GM23248 (cell line): ENCODE measurements at regions not wholly inside any gene's neighbourhood (a gene's known extent, or its start where the extent isn't known, plus 50 kb on each side); places are given as distances from the start of the nearest gene placed in this dataset.

ENCODE experiments used
- DNase-seq: peaks from one replicate; pipeline ENCODE4 v3.0.0-alpha.2; 2015
- H2AFZ ChIP-seq: fragments of 200-600 bp; sonication (generic); 2 replicates; pipeline ENCODE4 v1.6.1; 2016; ENCODE audit warnings: antibody characterized with exemption
- H3F3A ChIP-seq: fragments of 200-600 bp; sonication (generic); 2 replicates; pipeline ENCODE4 v1.6.1; 2016; ENCODE audit warnings: mild to moderate bottlenecking, antibody characterized with exemption, mixed run types; ENCODE audit not compliant: insufficient read depth
- H3K27ac ChIP-seq: fragments of 200-600 bp; sonication (generic); 2 replicates; pipeline ENCODE4 v1.5.1; 2016; ENCODE audit warnings: mild to moderate bottlenecking
- H3K27me3 ChIP-seq: fragments of 200-600 bp; sonication (generic); replicated peaks from 2 replicates; pipeline ENCODE4 v1.6.1; 2016; ENCODE audit warnings: mild to moderate bottlenecking; ENCODE audit not compliant: insufficient read depth
- H3K36me3 ChIP-seq: fragments of 200-600 bp; sonication (generic); 2 replicates; pipeline ENCODE4 v1.6.1; 2016; ENCODE audit warnings: low read depth, mild to moderate bottlenecking
- H3K4me1 ChIP-seq: fragments of 200-600 bp; sonication (generic); 2 replicates; pipeline ENCODE4 v1.6.1; 2016; ENCODE audit warnings: mild to moderate bottlenecking; ENCODE audit not compliant: insufficient read depth
- H3K4me2 ChIP-seq: fragments of 200-600 bp; sonication (generic); one replicate; pipeline ENCODE4 v1.6.1; 2016; ENCODE audit warnings: mild to moderate bottlenecking; ENCODE audit not compliant: unreplicated experiment
- H3K4me3 ChIP-seq: fragments of 200-600 bp; sonication (generic); 2 replicates; pipeline ENCODE4 v1.5.1; 2016; ENCODE audit warnings: mild to moderate bottlenecking
- H3K79me2 ChIP-seq: fragments of 200-600 bp; sonication (generic); 2 replicates; pipeline ENCODE4 v1.6.1; 2016; ENCODE audit warnings: mild to moderate bottlenecking; ENCODE audit not compliant: insufficient read depth
- H3K9ac ChIP-seq: fragments of 200-600 bp; sonication (generic); 2 replicates; pipeline ENCODE4 v1.6.1; 2016; ENCODE audit warnings: mild to moderate bottlenecking
- H3K9me2 ChIP-seq: fragments of 200-600 bp; sonication (generic); 2 replicates; pipeline ENCODE4 v1.6.1; 2016; ENCODE audit warnings: mixed run types, mild to moderate bottlenecking, moderate library complexity; ENCODE audit not compliant: insufficient read depth
- H3K9me3 ChIP-seq: fragments of 200-600 bp; sonication (generic); one replicate; pipeline ENCODE4 v1.6.1; 2017; ENCODE audit warnings: low read depth
- H4K20me1 ChIP-seq: fragments of 200-600 bp; sonication (generic); 2 replicates; pipeline ENCODE4 v1.6.0; 2016; ENCODE audit not compliant: insufficient read depth
- EZH2 ChIP-seq: fragments of 200-600 bp; sonication (generic); IDR thresholded peaks from 2 replicates; pipeline ENCODE4 v1.6.1; 2018; ENCODE audit warnings: antibody characterized with exemption, mild to moderate bottlenecking; ENCODE audit not compliant: insufficient read depth, poor library complexity, severe bottlenecking
- EZH2phosphoT487 ChIP-seq: fragments of 200-600 bp; sonication (generic); IDR thresholded peaks from 2 replicates; pipeline ENCODE4 v1.6.1; 2018; ENCODE audit warnings: antibody characterized with exemption, moderate library complexity, mild to moderate bottlenecking, low read depth; ENCODE audit not compliant: insufficient read depth
- WGBS, 2 experiments: methylation state at CpG; one replicate each; pipeline ENCODE4 v1.1.6; 2015 to 2017; ENCODE audit warnings: low lambda C conversion rate in 2 of 2, low coverage in 1 of 2; ENCODE audit errors: missing lambda C conversion rate in 2 of 2; 5-methylcytosine and 5-hydroxymethylcytosine counted together
- in situ Hi-C: fragments of 300-500 bp; cut with MboI; formaldehyde crosslinking; loops from 2 replicates; pipeline ENCODE4 v1.15.0; 2020

DNA sequence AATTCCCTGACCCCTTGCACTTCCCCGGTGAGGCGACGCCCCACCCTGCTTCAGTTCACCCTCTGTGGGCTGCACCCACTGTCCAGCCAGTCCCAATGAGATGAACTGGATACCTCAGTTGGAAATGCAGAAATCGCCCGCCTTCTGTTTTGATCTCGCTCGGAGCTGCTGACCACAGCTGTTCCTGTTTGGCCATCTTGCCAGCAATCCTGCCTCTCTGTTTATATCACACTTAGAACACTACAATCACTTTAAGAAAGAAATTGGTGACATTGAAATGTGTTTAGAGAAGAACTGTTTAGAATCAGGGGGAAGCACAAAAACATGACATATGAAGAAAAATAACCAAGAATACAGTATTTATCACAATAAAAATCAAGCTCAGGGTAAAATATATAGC is 127.5 kb upstream of the SUCLG2 start:
- no peak overlapping the region for H3K27ac ChIP-seq
- no peaks in the 10 kb centered on the region for H3K9me3 ChIP-seq
- no peaks in the 10 kb centered on the region for H3K36me3 ChIP-seq
- no peak overlapping the region for H3K4me3 ChIP-seq
- no peaks in the 10 kb centered on the region for H3K27me3 ChIP-seq
- H3K9ac ChIP-seq, result no peak overlapping the region
- H3K9me2 ChIP-seq, result no peaks in the 10 kb centered on the region
- in situ Hi-C loops, result loop anchor here (10.0 to 25.0 kb wide), 2 partner anchors 407 to 670 kb away; no protein-coding TSS in a partner anchor
- H2AFZ ChIP-seq, result no peak overlapping the region
- H3K4me2 ChIP-seq, result no peak overlapping the region
- H4K20me1 ChIP-seq, result no peaks in the 10 kb centered on the region
- no peaks in the 10 kb centered on the region for H3K4me1 ChIP-seq
- DNase-seq, result no peak
- H3F3A ChIP-seq, result no peaks in the 10 kb centered on the region
- TF ChIP-seq EZH2phosphoT487 (no peak), EZH2 (no peak)
- H3K79me2 ChIP-seq, result no peaks in the 10 kb centered on the region
- 71 to 73% methylated on average over 7 of the region's 7 CpGs for WGBS, 2 experiments

DNA sequence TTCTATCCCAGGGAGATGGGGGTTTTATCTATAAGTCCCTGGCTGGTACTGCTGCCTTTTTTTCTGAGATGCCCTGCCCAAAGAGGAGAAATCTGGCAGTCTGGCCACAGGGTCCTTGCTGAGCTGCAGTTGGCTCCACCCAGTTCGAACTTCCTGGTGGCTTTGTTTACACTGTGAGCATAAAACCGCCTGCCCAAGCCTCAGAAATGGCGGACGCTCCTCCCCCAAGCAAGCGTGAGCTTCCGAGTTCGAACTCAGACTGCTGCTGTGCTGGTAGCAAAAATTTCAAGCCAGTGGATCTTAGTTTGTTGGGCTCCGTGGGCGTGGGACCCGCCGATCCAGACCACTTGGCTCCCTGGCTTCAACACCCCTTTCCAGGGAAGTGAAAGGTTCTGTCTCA is 126.8 kb upstream of the SUCLG2 start:
- TF ChIP-seq EZH2phosphoT487, result no peak
- no peak for TF ChIP-seq EZH2
- no peak for DNase-seq
- Histone ChIP-seq H4K20me1 (no peaks in the 10 kb centered on the region), H3K4me3 (no peak overlapping the region), H3K4me1 (no peaks in the 10 kb centered on the region), H3K9ac (no peak overlapping the region), H3F3A (no peaks in the 10 kb centered on the region), H3K9me2 (no peaks in the 10 kb centered on the region), H2AFZ (no peak overlapping the region), H3K27me3 (no peaks in the 10 kb centered on the region), H3K36me3 (no peaks in the 10 kb centered on the region), H3K9me3 (no peaks in the 10 kb centered on the region), H3K4me2 (no peak overlapping the region), H3K27ac (no peak overlapping the region), H3K79me2 (no peaks in the 10 kb centered on the region)
- WGBS, 2 experiments, result 76 to 84% methylated on average over 11 of the region's 11 CpGs
- in situ Hi-C loops, result loop anchor here (10.0 to 25.0 kb wide), 2 partner anchors 406 to 669 kb away; no protein-coding TSS in a partner anchor

DNA sequence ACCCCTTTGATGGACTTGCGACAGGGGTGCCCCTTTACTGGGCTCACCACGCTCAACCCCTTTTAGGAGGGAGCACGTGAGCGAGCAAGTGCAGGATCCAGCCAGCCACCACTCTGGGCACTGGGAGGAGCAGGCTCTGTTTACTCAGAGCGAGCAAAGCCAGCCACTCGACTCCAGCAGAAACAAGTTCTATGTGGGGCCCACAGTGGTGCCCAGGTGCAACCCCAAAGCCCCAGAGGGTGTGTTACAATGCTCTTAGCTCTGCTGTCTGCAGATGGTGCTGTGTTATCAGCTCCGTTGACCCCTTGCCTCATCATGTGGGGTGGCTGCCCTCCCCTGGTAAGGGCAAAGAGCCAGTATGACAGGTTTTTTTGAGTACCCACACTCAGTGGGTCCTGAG is 120.3 kb upstream of the SUCLG2 start:
- H3K9ac ChIP-seq, result no peak overlapping the region
- TF ChIP-seq EZH2 (no peak), EZH2phosphoT487 (no peak)
- H3K4me2 ChIP-seq, result no peak overlapping the region
- no peak overlapping the region for H2AFZ ChIP-seq
- H3F3A ChIP-seq, result no peaks in the 10 kb centered on the region
- H3K36me3 ChIP-seq, result no peaks in the 10 kb centered on the region
- H3K9me2 ChIP-seq, result no peaks in the 10 kb centered on the region
- H3K27ac ChIP-seq, result no peak overlapping the region
- no peak overlapping the region for H3K4me3 ChIP-seq
- H4K20me1 ChIP-seq, result no peaks in the 10 kb centered on the region
- DNase-seq, result no peak
- no peaks in the 10 kb centered on the region for H3K27me3 ChIP-seq
- no peaks in the 10 kb centered on the region for H3K9me3 ChIP-seq
- no peaks in the 10 kb centered on the region for H3K79me2 ChIP-seq
- 58 to 62% methylated on average over 6 to 7 of the region's 7 CpGs for WGBS, 2 experiments
- in situ Hi-C loops, result loop anchor here (25.0 kb wide), 1 partner anchor 662 kb away; no protein-coding TSS in a partner anchor
- no peaks in the 10 kb centered on the region for H3K4me1 ChIP-seq

DNA sequence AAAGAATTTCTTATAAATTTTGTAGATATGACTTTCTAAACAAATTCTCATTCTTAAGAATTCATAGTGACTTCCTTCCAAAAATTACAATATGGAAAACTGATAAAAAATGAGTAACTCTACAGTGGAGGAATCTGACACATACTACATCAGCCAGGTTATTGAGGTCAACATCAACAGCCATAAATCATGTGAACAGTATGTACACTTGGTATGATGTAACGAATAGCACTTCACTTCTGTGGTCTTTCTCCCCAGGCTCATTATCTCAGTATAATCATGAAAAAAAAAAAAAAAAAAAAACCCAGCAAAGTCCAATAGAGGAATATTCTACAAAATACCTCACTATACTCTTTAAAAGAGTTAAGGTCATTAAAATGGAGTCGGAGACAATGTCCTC is 111.2 kb upstream of the SUCLG2 start:
- in situ Hi-C loops, result no loop called here
- no peaks in the 10 kb centered on the region for H3F3A ChIP-seq
- H3K4me2 ChIP-seq, result no peak overlapping the region
- no peak for DNase-seq
- no peaks in the 10 kb centered on the region for H3K4me1 ChIP-seq
- no peak overlapping the region for H3K9ac ChIP-seq
- H3K4me3 ChIP-seq, result no peak overlapping the region
- H3K27ac ChIP-seq, result no peak overlapping the region
- no peak overlapping the region for H2AFZ ChIP-seq
- H3K9me2 ChIP-seq, result no peaks in the 10 kb centered on the region
- no peaks in the 10 kb centered on the region for H3K79me2 ChIP-seq
- H4K20me1 ChIP-seq, result no peaks in the 10 kb centered on the region
- TF ChIP-seq EZH2, result no peak
- no peak for TF ChIP-seq EZH2phosphoT487
- H3K27me3 ChIP-seq, result no peaks in the 10 kb centered on the region
- H3K36me3 ChIP-seq, result no peaks in the 10 kb centered on the region
- H3K9me3 ChIP-seq, result no peaks in the 10 kb centered on the region
- WGBS, 2 experiments, result 39 to 49% methylated on average over 2 of the region's 2 CpGs

DNA sequence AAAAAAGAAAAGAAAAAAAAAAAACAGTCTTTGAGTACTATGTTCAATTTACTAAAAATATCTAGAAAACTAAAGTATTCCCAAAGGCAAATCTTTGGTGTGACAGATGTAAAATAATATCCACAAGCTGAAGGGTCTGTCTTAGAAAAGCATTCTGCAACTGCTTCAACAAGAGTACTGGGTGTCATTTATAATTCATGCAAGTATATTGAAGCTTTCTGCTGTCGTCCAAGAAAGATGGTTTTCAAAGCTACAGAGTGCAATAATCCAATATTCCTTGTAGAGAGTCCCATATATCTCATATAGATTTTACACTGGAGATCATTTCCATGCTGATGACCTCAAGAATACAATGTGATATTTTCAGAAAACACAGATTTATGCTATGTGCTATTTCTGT is 90.9 kb upstream of the SUCLG2 start:
- 63 to 67% methylated on average over 1 of the region's 1 CpG for WGBS, 2 experiments
- in situ Hi-C loops, result no loop called here
- Histone ChIP-seq H3K79me2 (no peaks in the 10 kb centered on the region), H3K9ac (no peak overlapping the region), H3K9me3 (no peaks in the 10 kb centered on the region), H3K27ac (no peak overlapping the region), H3K36me3 (no peaks in the 10 kb centered on the region), H4K20me1 (no peaks in the 10 kb centered on the region), H3K9me2 (no peaks in the 10 kb centered on the region), H3F3A (no peaks in the 10 kb centered on the region), H3K4me1 (no peaks in the 10 kb centered on the region), H3K4me3 (no peak overlapping the region), H2AFZ (no peak overlapping the region), H3K4me2 (no peak overlapping the region), H3K27me3 (no peaks in the 10 kb centered on the region)
- no peak for TF ChIP-seq EZH2
- no peak for TF ChIP-seq EZH2phosphoT487
- no peak for DNase-seq
